ENCODE measurements at regions not wholly inside any gene's neighbourhood (a gene's known extent, or its start where the extent isn't known, plus 50 kb on each side); places are given as distances from the start of the nearest gene placed in this dataset.

DNA sequence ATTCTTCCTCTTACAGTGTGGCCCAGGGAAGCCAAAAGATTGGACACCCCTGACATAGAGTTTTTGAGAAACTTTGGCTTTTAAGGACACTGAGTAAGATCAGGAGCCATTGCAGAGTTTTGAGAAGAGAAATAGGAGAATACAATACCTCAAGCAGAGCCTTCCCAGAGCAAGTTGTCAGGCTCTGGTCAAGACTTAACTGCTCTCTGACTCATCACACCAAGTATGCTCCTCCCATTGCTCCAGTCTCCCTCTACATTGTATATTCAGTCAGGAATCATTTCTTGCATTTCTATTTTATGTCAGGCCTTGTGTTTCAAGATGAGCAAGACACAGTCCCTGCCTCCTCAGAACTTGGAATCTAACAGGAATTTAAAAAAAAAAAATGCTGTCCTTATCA lies 176.4 kb upstream of the FMR1 start:
- Mint-ChIP-seq H3K4me1 (ENCODE audit: low read depth, unreplicated experiment) (no peaks in the 10 kb centered on the region), H3K27ac (ENCODE audit: unreplicated experiment) (no peak overlapping the region), H3K4me3 (ENCODE audit: low read depth, unreplicated experiment) (no peak overlapping the region), H3K36me3 (ENCODE audit: insufficient read depth, unreplicated experiment) (no peaks in the 10 kb centered on the region), H3K27me3 (ENCODE audit: unreplicated experiment) (no peaks in the 10 kb centered on the region), H3K9me3 (ENCODE audit: low read depth, unreplicated experiment) (peaks cover 10% of the 10 kb centered on the region)
- intact Hi-C loops (cut with micrococcal nuclease; ENCODE audit: unreplicated experiment) = no loop called here
- TF ChIP-seq, protein P1, sequence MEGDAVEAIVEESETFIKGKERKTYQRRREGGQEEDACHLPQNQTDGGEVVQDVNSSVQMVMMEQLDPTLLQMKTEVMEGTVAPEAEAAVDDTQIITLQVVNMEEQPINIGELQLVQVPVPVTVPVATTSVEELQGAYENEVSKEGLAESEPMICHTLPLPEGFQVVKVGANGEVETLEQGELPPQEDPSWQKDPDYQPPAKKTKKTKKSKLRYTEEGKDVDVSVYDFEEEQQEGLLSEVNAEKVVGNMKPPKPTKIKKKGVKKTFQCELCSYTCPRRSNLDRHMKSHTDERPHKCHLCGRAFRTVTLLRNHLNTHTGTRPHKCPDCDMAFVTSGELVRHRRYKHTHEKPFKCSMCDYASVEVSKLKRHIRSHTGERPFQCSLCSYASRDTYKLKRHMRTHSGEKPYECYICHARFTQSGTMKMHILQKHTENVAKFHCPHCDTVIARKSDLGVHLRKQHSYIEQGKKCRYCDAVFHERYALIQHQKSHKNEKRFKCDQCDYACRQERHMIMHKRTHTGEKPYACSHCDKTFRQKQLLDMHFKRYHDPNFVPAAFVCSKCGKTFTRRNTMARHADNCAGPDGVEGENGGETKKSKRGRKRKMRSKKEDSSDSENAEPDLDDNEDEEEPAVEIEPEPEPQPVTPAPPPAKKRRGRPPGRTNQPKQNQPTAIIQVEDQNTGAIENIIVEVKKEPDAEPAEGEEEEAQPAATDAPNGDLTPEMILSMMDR (IDR thresholded peaks at IDR 0.05; ENCODE audit: unreplicated experiment) = no peak
- CTCF ChIA-PET = no interaction called here
- no TSS peak for BruUV-seq (replicated peaks)
- no peak for DNase-seq

DNA sequence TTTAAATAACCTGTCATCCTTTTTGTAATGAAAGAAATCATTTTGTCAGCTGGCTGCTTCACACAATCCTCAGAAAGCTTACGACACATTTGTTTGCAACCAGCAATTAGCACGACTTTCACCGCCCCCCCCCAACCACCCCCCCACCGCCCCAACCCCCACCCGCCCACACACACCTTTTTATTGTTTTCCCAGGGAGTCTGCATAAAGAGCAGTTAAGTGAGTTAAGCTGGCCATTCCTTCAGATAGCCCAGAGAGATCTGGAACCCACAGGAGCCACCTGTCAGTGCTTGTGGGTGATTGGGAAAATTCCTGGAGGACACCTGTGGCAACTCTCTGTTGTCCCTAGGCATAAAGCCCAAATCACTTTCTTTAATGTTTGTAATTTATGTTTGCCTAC lies 175.7 kb upstream of the FMR1 start:
- no peak overlapping the region for H3K4me3 Mint-ChIP-seq (ENCODE audit: low read depth, unreplicated experiment)
- CTCF ChIA-PET = no interaction called here
- H3K9me3 Mint-ChIP-seq (ENCODE audit: low read depth, unreplicated experiment) = peaks cover 10% of the 10 kb centered on the region
- no peaks in the 10 kb centered on the region for H3K36me3 Mint-ChIP-seq (ENCODE audit: insufficient read depth, unreplicated experiment)
- TF ChIP-seq, protein P1 (IDR thresholded peaks at IDR 0.05; ENCODE audit: unreplicated experiment) = no peak
- no peaks in the 10 kb centered on the region for H3K4me1 Mint-ChIP-seq (ENCODE audit: low read depth, unreplicated experiment)
- no TSS peak for BruUV-seq (replicated peaks)
- no peak for DNase-seq
- H3K27ac Mint-ChIP-seq (ENCODE audit: unreplicated experiment) = no peak overlapping the region
- H3K27me3 Mint-ChIP-seq (ENCODE audit: unreplicated experiment) = no peaks in the 10 kb centered on the region
- intact Hi-C loops (cut with micrococcal nuclease; ENCODE audit: unreplicated experiment) = no loop called here

DNA sequence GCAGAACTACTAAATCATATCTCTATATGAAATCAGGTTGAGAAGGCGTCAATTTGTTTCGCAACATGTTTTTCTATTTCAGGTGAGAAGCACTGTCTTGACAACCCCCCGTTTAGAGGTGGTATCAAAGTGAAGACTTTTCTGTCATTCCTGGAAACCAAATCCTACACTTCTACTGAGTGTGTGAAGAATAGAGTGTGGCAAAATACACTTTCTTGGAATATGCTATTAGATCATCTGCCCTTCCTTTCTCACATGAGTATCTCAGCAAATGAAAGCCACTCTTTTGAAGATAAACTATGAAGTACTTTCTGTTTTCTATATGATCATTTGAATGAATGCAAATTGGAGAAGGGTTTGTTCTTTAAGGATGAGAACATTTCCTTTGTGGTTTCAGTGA lies 174.0 kb upstream of the FMR1 start:
- H3K4me3 Mint-ChIP-seq (ENCODE audit: low read depth, unreplicated experiment) = no peak overlapping the region
- H3K27me3 Mint-ChIP-seq (ENCODE audit: unreplicated experiment) = no peaks in the 10 kb centered on the region
- no peaks in the 10 kb centered on the region for H3K4me1 Mint-ChIP-seq (ENCODE audit: low read depth, unreplicated experiment)
- intact Hi-C loops (cut with micrococcal nuclease; ENCODE audit: unreplicated experiment) = no loop called here
- peaks cover 6% of the 10 kb centered on the region for H3K9me3 Mint-ChIP-seq (ENCODE audit: low read depth, unreplicated experiment)
- DNase-seq = no peak
- BruUV-seq (replicated peaks) = no TSS peak
- TF ChIP-seq, protein P1 (IDR thresholded peaks at IDR 0.05; ENCODE audit: unreplicated experiment) = no peak
- CTCF ChIA-PET = no interaction called here
- no peaks in the 10 kb centered on the region for H3K36me3 Mint-ChIP-seq (ENCODE audit: insufficient read depth, unreplicated experiment)
- no peak overlapping the region for H3K27ac Mint-ChIP-seq (ENCODE audit: unreplicated experiment)

DNA sequence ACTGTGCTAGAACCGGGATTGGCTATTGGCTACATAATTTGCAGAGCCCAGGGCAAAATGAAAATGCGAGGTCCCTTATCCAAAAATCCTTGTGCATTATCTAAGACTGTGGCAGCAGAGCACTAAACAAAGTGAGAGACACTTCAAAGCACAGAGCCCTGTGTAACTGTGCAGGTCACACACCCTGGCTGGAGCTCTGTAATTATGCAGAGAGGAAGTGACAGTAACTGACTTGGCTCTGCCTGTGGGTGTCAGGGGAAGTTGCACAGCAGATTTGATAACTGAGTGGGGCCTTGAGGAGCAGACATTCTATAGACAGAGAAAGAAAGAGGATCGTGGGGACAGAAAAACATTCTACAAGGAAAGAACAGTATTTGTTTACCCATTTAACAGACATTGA lies 173.5 kb upstream of the FMR1 start:
- no peak overlapping the region for H3K4me3 Mint-ChIP-seq (ENCODE audit: low read depth, unreplicated experiment)
- peaks cover 6% of the 10 kb centered on the region for H3K9me3 Mint-ChIP-seq (ENCODE audit: low read depth, unreplicated experiment)
- no peaks in the 10 kb centered on the region for H3K36me3 Mint-ChIP-seq (ENCODE audit: insufficient read depth, unreplicated experiment)
- DNase-seq = no peak
- BruUV-seq (replicated peaks) = no TSS peak
- CTCF ChIA-PET = no interaction called here
- TF ChIP-seq, protein P1 (IDR thresholded peaks at IDR 0.05; ENCODE audit: unreplicated experiment) = no peak
- H3K27me3 Mint-ChIP-seq (ENCODE audit: unreplicated experiment) = no peaks in the 10 kb centered on the region
- intact Hi-C loops (cut with micrococcal nuclease; ENCODE audit: unreplicated experiment) = no loop called here
- H3K27ac Mint-ChIP-seq (ENCODE audit: unreplicated experiment) = no peak overlapping the region
- no peaks in the 10 kb centered on the region for H3K4me1 Mint-ChIP-seq (ENCODE audit: low read depth, unreplicated experiment)

DNA sequence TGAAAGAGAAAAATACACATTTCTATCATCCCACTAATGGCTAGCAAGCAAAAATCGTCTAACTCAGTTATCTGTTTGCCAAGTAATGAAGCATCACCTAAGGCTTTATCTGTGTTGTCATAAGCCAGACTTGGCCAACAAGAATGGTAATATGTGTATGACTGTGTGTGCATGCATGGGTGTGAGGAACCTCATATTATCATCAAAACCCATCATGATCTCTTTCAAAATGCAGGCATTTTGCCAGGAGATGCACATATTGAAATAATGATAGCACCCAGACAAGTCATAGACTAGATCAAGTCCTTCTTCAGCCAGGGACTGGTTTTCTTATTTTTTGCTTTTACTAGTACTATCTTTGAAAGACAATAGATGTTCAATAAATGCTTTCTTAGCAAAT lies 172.5 kb upstream of the FMR1 start:
- H3K27me3 Mint-ChIP-seq (ENCODE audit: unreplicated experiment) = no peaks in the 10 kb centered on the region
- intact Hi-C loops (cut with micrococcal nuclease; ENCODE audit: unreplicated experiment) = no loop called here
- no TSS peak for BruUV-seq (replicated peaks)
- peaks cover 6% of the 10 kb centered on the region for H3K9me3 Mint-ChIP-seq (ENCODE audit: low read depth, unreplicated experiment)
- H3K27ac Mint-ChIP-seq (ENCODE audit: unreplicated experiment) = no peak overlapping the region
- DNase-seq = no peak
- TF ChIP-seq, protein P1 (IDR thresholded peaks at IDR 0.05; ENCODE audit: unreplicated experiment) = no peak
- H3K36me3 Mint-ChIP-seq (ENCODE audit: insufficient read depth, unreplicated experiment) = no peaks in the 10 kb centered on the region
- CTCF ChIA-PET = no interaction called here
- no peaks in the 10 kb centered on the region for H3K4me1 Mint-ChIP-seq (ENCODE audit: low read depth, unreplicated experiment)
- no peak overlapping the region for H3K4me3 Mint-ChIP-seq (ENCODE audit: low read depth, unreplicated experiment)
